Upper lobe of left lung (tissue), 6 donors: ENCODE measurements at regions not wholly inside any gene's neighbourhood (a gene's known extent, or its start where the extent isn't known, plus 50 kb on each side); places are given as distances from the start of the nearest gene placed in this dataset.

Experiments used
- ATAC-seq, 2 donors: fragments of 200-7000 bp; cut with Tn5 transposase; one replicate each; pipeline ENCODE4 v1.9.1; 2022; ENCODE audit warnings: mild to moderate bottlenecking in 2 of 2, moderate library complexity in 2 of 2; ENCODE audit not compliant: low FRiP score in 2 of 2
- DNase-seq, 2 donors: peaks; one replicate each; pipeline ENCODE4 v3.0.0-alpha.2; 2019 to 2020
- H3K27ac ChIP-seq, 4 donors: fragments of 200-600 bp; sonication (generic); one replicate each; pipeline ENCODE4 v1.5.1; 2016 to 2019
- H3K27me3 ChIP-seq, 4 donors: fragments of 200-600 bp; sonication (generic); one replicate each; pipeline ENCODE4 v1.5.1; 2017 to 2019
- H3K36me3 ChIP-seq, 4 donors: fragments of 200-600 bp; sonication (generic); one replicate each; pipeline ENCODE4 v1.5.1; 2016 to 2019
- H3K4me1 ChIP-seq, 4 donors: fragments of 200-600 bp; sonication (generic); one replicate each; pipeline ENCODE4 v1.5.1; 2018 to 2019
- H3K4me3 ChIP-seq, 4 donors: fragments of 200-600 bp; sonication (generic); one replicate each; pipeline ENCODE4 v1.5.1; 2017 to 2019; ENCODE audit warnings: mild to moderate bottlenecking in 2 of 4, moderate library complexity in 1 of 4
- H3K9me3 ChIP-seq, 4 donors: fragments of 200-600 bp; sonication (generic); one replicate each; pipeline ENCODE4 v1.5.1; 2018 to 2019
- EP300 ChIP-seq, 4 donors: sonication (generic); formaldehyde crosslinking; IDR thresholded peaks; one replicate each; pipeline ENCODE4 v1.5.1; 2017; ENCODE audit warnings: antibody characterized with exemption in 4 of 4, control low read depth in 2 of 4
- POLR2A ChIP-seq, 4 donors: fragments of 450-650 bp; IDR thresholded peaks; one replicate each; pipeline ENCODE4 v1.5.1; 2016 to 2017; ENCODE audit warnings: antibody characterized with exemption in 4 of 4, mild to moderate bottlenecking in 2 of 4
- POLR2AphosphoS5 ChIP-seq, 2 donors: sonication (generic); formaldehyde crosslinking; IDR thresholded peaks; one replicate each; pipeline ENCODE4 v1.5.1; 2017; ENCODE audit warnings: antibody characterized with exemption in 2 of 2
- WGBS, 2 donors: methylation state at CpG; one replicate each; pipeline ENCODE4 v1.1.5; 2017 to 2018; 5-methylcytosine and 5-hydroxymethylcytosine counted together
- TF ChIP-seq, protein P1 (sequence below), 6 experiments: fragments of 450-650 bp in 4 of 6; fragments of 200-600 bp in 2 of 6; sonication (generic) in 2 of 6; IDR thresholded peaks; one replicate each; pipeline ENCODE4 v1.5.1; 2016 to 2019; ENCODE audit warnings: antibody characterized with exemption in 6 of 6
- donor health status: DM: no; HTN: no; CAD: no; lungs with moderate emphysema.
- donor health status: DM: no; HTN: yes; CAD: no; lungs with severe emphysema.

DNA sequence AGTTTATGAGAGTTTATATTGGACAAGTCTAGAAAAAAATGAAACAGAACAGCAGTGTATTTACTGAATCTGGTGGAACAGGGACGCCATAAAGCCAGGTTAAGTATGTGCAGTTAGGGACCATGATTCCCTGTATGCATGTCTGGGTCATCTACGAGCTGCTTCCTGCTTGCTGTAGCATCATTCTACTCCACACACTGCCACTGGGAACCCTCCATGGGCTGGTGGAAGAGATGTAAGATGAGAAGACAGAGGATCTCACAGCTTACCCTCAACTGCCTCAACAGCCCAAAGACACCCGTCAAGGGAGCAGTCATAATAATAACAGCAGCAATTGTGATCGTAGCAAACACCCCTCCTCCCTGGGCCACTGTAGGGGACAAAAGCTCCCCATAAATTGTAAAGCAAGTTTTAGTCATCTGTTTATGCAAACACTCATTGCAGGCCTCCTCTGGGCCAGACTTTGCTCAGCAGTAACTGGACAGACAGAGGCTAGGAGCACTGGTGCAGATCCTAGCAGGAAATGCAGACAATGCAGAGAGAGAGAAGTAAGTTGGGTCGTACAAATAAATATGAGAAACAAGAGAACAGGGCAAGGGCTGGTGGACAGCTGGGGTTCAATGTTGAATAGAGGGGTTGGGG lies 188.0 kb downstream of the SOX9 start:
- no peaks in the 10 kb centered on the region for H3K27me3 ChIP-seq
- H3K4me1 ChIP-seq = no peaks in the 10 kb centered on the region
- WGBS, 2 donors = 64 to 71% methylated on average over 4 to 5 of the region's 5 CpGs
- TF ChIP-seq EP300 (IDR thresholded peaks at IDR 0.05) = no peak
- no peak for TF ChIP-seq POLR2AphosphoS5 (IDR thresholded peaks at IDR 0.05)
- TF ChIP-seq POLR2A (IDR thresholded peaks at IDR 0.05) = no peak
- TF ChIP-seq, protein P1, sequence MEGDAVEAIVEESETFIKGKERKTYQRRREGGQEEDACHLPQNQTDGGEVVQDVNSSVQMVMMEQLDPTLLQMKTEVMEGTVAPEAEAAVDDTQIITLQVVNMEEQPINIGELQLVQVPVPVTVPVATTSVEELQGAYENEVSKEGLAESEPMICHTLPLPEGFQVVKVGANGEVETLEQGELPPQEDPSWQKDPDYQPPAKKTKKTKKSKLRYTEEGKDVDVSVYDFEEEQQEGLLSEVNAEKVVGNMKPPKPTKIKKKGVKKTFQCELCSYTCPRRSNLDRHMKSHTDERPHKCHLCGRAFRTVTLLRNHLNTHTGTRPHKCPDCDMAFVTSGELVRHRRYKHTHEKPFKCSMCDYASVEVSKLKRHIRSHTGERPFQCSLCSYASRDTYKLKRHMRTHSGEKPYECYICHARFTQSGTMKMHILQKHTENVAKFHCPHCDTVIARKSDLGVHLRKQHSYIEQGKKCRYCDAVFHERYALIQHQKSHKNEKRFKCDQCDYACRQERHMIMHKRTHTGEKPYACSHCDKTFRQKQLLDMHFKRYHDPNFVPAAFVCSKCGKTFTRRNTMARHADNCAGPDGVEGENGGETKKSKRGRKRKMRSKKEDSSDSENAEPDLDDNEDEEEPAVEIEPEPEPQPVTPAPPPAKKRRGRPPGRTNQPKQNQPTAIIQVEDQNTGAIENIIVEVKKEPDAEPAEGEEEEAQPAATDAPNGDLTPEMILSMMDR (IDR thresholded peaks at IDR 0.05) = no peak
- H3K4me3 ChIP-seq = no peak overlapping the region
- no peak overlapping the region for H3K27ac ChIP-seq
- ATAC-seq = no peak
- DNase-seq = no peak
- no peaks in the 10 kb centered on the region for H3K36me3 ChIP-seq
- no peaks in the 10 kb centered on the region for H3K9me3 ChIP-seq

DNA sequence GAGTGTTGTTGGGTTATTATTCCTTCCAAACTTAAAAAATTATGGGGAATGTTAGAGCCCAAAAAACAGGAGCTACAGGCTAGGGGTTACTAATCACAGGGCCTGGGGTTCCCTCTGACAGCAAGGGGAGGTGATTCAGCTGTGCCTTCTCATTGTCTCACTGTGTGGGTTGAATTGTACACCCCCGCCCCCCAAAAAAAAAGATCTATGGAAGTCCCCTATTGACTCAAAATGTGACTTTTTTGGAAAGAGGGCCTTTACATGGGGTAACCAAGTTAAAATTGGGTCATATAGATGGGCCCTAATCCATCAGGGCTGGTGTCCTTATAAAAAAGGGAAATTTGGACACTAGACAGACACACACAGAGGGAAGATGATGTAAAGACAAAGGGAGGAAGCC lies 190.2 kb downstream of the SOX9 start:
- Histone ChIP-seq H3K27me3 (no peaks in the 10 kb centered on the region), H3K4me1 (no peaks in the 10 kb centered on the region), H3K27ac (no peak overlapping the region), H3K36me3 (no peaks in the 10 kb centered on the region), H3K9me3 (no peaks in the 10 kb centered on the region), H3K4me3 (no peak overlapping the region)
- no peak for DNase-seq
- WGBS, 2 donors = 94 to 100% methylated on average over 1 of the region's 1 CpG
- TF ChIP-seq EP300 (IDR thresholded peaks at IDR 0.05) = no peak
- no peak for TF ChIP-seq POLR2A (IDR thresholded peaks at IDR 0.05)
- TF ChIP-seq, protein P1 (IDR thresholded peaks at IDR 0.05) = no peak
- TF ChIP-seq POLR2AphosphoS5 (IDR thresholded peaks at IDR 0.05) = no peak
- ATAC-seq = no peak

DNA sequence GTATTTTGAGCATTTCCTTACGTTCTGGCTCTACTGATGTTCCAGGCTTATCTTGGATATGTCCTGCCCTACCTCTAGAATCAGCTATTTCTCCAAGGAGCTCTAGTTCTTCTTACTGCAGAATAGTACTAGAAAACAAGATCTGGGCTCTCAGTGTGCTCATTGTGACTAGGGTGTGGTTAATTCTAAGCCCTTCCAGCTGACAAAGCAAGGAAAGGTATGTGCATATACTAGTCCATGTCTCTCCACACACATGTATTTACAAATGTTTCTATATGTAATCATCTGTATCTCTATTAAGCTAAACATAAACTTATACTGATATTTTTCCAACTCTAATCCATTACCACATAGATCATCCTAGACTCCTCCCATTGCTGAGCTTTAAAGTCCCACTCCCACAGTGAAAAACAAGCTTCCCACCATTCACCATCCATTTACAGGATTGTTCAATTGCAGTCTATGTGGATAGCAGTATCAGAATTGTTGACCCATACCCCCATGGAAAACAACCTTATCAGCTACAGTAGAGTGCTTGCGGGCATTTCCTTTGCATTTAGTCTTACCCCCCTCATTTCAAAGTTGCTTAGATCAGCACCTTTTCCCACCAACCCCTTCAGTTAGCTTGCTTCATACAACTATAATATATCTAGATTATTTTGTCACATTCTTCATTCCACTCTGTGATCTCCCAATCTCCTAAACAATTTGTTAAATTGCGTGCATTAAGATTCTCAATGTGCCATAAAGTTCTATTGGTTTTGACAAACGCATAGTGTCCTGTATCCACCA lies 194.5 kb downstream of the SOX9 start:
- no peak for DNase-seq
- H3K36me3 ChIP-seq = no peaks in the 10 kb centered on the region
- no peak for ATAC-seq
- no peaks in the 10 kb centered on the region for H3K4me1 ChIP-seq
- no peak overlapping the region for H3K4me3 ChIP-seq
- 75 to 92% methylated on average over 4 of the region's 4 CpGs for WGBS, 2 donors
- H3K9me3 ChIP-seq = no peaks in the 10 kb centered on the region
- H3K27ac ChIP-seq = no peak overlapping the region
- TF ChIP-seq, protein P1 (IDR thresholded peaks at IDR 0.05) = no peak
- no peak for TF ChIP-seq POLR2AphosphoS5 (IDR thresholded peaks at IDR 0.05)
- TF ChIP-seq EP300 (IDR thresholded peaks at IDR 0.05) = no peak
- no peak for TF ChIP-seq POLR2A (IDR thresholded peaks at IDR 0.05)
- no peaks in the 10 kb centered on the region for H3K27me3 ChIP-seq

DNA sequence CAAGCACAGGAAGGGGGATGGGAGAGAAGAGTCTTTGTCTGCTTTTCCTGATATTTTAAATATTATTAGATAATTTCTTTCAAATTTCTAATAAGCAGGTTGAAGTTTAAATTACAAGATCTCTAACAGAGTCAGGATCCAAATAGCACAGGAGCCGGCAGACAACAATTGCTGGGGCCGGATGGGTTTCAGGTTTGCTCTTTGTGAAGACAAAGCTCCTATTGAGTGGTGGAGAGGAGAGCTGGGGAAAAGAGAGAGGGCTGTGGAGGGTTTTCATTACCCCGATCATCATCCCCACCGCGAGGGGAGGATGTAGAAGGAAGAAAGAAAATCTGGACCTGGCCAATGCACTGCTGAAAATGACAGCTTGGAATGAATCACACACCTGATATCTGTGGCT lies 197.3 kb downstream of the SOX9 start:
- H3K27ac ChIP-seq = no peak overlapping the region
- no peaks in the 10 kb centered on the region for H3K36me3 ChIP-seq
- 76 to 84% methylated on average over 5 of the region's 5 CpGs for WGBS, 2 donors
- H3K4me1 ChIP-seq = no peaks in the 10 kb centered on the region
- H3K27me3 ChIP-seq = no peaks in the 10 kb centered on the region
- ATAC-seq (no peak), DNase-seq (no peak)
- H3K9me3 ChIP-seq = no peaks in the 10 kb centered on the region
- no peak for TF ChIP-seq POLR2AphosphoS5 (IDR thresholded peaks at IDR 0.05)
- TF ChIP-seq, protein P1 (IDR thresholded peaks at IDR 0.05) = no peak
- no peak for TF ChIP-seq POLR2A (IDR thresholded peaks at IDR 0.05)
- TF ChIP-seq EP300 (IDR thresholded peaks at IDR 0.05) = no peak
- H3K4me3 ChIP-seq = no peak overlapping the region
